Activated CD4-positive, alpha-beta T cell treated with anti-CD3 and anti-CD28 coated beads, Interleukin-2, Interleukin-4, amounts not matched to agents 100 ng/mL and 50 ng/mL, durations not matched to agents 16 hours and 8 hours (primary cell): ENCODE measurements at regions not wholly inside any gene's neighbourhood (a gene's known extent, or its start where the extent isn't known, plus 50 kb on each side); places are given as distances from the start of the nearest gene placed in this dataset.

ENCODE experiments used
- DNase-seq: peaks from one replicate; pipeline ENCODE4 v3.0.0-alpha.2; 2020; ENCODE audit warnings: low spot score

DNA sequence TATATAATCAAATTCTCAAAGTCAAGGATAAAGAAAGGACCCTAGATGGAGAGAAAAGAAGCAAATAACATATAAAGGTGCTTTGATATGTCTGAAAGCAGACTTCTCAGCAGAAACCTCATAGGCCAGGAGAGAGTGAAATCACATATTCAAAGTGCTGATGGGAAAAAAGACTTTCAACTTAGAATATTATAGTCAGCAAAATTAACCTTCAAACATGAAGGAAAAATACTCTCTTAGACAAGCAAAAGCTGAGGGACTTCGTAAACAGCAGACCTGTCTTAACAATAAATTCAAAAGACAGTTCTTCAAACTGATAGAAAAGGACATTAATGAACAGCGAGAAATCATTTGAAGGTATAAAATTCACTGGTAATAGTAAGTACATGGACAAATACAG is 107.2 kb upstream of the KCNH7 start:
- no peak for DNase-seq

- no peak for DNase-seq
These were observed 99.8 kb upstream of the KCNH7 start for GRCh38 chr2:162938387-162938786.

GRCh38 chr2:162934191-162934590 is 95.6 kb upstream of the KCNH7 start:
- no peak for DNase-seq

DNA sequence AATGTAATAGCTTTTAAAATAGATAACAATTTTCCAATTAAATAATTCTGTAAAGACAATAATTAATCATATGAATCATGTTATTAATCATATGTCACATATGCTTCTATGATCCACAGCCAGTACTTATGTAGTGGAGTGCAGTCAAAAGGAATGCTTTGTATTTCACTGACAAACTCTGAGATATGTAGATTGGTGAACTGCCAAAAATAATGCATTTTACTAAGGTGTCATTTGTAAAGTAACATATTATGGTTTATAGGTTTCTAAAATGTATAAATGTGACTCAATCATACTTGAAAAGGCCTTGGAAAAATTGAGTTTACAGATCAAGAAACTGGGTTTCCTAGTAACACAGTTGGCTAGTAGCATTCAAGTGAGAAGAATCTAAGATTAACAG is 93.8 kb upstream of the KCNH7 start:
- DNase-seq: no peak

DNA sequence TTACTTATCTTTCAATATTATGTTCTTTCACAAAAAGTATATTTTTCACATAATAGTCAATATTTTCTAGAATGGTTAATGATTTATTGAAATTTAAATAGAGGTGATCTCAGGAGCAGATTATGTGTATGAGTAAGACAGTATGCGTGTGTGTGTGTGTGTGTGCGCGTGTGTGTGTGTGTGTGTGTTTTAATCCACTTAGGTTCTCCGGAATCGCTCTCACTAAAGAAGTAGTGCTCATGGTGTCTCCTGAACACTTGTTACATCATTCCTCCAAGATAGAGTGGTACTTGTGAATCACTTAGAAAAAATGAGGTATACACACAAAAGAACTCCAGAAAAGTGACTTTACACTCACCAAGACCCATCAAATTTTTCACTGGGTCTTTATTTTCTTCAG is 91.0 kb upstream of the KCNH7 start:
- DNase-seq: no peak

DNA sequence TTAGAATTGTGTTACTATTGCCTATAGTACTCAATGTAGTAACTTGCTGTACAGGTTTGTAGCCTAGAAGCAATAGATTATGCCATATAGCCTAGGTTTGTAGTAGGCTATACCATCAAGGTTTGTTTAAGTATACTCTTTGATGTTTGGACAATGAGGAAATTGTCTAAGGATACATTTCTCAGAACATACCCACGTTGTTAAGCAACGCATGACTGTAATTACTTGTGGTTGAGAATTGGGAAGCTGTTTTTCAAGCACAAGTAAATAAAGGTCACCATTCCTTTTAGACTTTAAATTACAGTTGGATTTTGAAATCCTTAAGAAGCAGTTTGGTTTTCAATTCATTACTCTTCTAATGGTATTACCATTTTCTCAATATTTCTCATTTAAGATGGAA is 89.8 kb upstream of the KCNH7 start:
- no peak for DNase-seq

DNA sequence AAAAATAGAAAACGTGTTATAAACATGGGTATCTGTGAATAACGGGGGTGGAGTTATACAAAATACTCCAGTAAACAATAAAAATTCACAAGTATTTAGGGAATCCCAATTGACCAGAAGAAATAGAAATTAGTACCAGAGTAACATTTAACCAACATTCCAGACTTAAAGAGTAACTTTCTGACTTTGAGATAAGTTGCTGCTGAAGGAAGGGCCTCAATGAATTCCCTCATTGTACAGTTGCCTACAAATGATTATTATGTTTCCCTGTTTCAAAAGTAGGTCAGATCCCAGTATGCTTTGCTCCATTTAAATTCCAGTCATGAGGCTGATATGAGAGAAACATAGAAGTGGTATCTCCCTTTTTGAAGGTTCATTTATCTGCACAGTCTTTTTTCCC is 88.3 kb upstream of the KCNH7 start:
- DNase-seq: no peak

DNA sequence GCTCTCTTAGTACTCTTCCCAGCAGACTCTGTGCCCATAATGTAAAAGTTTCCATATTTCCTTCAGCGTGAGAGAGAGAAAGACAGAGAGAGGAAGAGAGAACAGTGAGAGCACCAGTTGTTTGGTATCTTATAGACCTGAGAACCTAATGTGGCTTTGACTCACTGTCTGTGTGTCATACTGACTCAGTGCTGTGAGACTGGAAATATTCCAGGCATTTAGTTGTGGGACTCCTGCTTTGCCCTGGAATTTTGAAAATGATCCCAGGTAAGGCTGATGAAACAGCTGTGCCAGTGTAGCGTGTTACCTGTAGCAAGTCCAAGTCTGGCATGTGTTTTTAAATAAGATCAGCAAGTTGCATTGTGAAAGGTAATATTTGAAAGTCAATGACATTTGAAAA is 87.9 kb upstream of the KCNH7 start:
- DNase-seq: no peak

DNA sequence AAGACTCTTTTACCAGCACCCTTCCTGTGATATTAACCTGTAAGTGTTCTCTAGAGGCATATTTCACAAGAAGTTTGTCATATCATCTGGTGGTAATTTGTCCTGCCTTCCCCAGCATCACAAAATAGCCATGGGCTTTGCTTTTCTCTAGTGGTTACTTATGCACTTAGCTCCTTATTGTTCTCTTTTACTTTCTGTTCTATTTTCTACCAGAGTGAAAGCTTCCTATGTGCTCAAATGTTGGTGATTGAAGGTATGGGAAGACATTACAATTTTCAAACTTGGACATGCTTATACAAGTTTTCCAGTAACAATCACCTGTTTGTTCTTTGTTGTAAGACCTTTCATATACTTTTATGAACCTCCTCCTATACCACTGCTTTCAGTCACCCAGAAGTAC is 87.0 kb upstream of the KCNH7 start:
- no peak for DNase-seq

DNA sequence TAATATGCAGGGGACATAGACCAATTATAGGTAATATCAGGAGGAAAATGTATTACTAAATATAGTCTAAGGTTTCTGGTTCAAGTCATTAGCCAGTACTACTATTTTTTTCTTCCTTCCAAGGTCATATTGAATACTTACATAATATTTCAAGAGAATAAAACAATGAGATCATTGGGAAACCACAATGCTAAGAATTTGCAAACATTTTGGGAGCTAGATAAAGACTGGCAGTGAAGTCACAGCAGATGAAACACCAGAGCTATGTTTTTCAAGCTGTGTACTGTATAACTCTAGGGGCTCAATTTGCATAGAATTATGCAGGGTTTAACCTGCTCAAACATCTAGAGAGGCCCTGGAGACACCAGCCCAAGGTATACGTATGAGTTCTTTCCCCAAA is 80.5 kb upstream of the KCNH7 start:
- no peak for DNase-seq

GRCh38 chr2:162917626-162918025 is 79.1 kb upstream of the KCNH7 start:
- no peak for DNase-seq

DNA sequence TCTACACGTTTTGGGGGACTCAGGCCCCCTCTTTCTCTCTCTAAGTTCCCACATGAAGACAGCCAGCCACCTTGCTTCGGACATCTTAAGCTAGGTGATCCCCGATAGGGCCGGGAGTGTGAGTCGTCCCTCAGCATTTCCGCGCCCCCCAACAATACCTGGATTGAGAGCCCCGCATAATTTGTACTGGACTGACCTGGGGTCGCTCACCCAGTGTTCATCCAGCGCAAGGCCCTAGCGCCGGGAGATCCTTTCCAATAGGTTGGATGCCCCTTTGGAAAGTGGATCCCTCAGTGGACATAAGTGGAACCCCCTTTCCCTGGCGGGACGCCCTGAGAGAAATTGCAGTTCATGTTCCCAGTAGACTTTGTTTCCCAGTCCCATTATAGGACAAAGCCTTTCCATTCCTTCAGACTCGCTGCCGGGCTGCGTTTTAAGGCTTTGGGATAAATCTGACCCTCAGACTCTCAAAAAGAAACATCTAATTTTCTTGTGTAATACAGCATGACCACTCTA is 77.8 kb upstream of the KCNH7 start:
- no peak for DNase-seq

GRCh38 chr2:162915858-162916257 is 77.3 kb upstream of the KCNH7 start:
- DNase-seq: no peak

DNA sequence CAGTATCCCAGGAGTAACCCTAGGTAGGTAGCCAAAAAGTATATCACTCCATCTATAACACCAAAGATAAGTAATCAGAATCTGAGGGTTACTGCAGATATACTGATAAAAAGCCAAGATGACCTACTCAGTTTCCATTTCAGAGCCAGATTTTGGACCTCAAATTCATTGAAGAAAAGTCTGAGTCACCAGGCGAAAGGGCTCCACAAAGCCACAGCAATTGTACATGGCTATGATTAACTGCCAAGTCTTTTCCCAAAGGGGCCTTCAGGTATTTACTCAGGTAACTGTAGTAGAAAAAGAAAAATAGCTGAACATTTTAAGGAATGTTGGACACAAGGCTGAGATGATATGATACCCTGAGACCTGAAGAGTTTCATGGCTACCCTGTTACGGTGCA is 75.6 kb upstream of the KCNH7 start:
- no peak for DNase-seq

DNA sequence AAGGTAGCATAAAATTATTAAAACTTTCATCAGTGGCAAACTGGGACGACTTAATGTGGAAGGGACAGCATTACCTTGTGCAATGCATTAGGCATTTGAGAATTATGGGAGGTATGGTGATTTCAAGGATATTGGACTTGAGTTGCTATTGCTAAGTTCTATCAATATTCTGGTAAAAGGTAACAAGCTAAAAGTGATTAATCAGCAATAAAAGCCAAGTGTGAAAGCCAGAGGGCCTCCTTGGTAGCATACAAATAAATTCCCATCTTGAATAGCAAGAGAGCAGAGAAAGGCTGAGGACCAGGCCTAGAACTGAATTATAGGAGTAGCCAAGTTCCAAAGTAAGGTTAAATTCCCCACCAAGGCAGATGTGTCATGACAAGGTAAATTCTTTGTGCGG is 74.2 kb upstream of the KCNH7 start:
- DNase-seq: no peak

- DNase-seq: no peak
These were observed 70.0 kb upstream of the KCNH7 start for GRCh38 chr2:162908567-162908966.

GRCh38 chr2:162890690-162891311 is 52.2 kb upstream of the KCNH7 start:
- DNase-seq: peak; percentile 46

DNA sequence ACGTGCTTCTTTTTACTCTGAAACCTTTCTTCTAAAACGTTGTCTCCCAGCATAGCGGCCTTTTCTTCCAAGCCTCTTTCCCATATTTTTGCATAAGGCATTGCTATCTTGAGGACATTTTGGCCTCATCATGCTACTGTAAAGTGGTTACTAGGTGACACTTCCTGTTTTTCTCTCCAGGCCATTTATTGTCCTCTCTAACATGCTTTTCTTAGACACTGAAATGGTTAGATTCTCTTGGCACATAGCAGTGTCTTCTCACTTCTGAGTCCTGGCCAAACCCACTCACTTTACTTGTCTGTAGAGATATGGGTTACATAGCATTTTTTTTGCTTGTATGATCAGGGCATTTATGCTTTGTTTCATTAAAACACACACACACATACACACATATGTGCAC is 50.1 kb upstream of the KCNH7 start:
- DNase-seq: no peak
